DND-41 (cell line): ENCODE measurements at regions not wholly inside any gene's neighbourhood (a gene's known extent, or its start where the extent isn't known, plus 50 kb on each side); places are given as distances from the start of the nearest gene placed in this dataset.

Experiments used
- ATAC-seq: fragments of 200-7000 bp; cut with Tn5 transposase; 3 replicates; pipeline ENCODE4 v1.9.1; 2021; ENCODE audit warnings: low read depth; ENCODE audit not compliant: insufficient read depth
- DNase-seq: peaks from one replicate; pipeline ENCODE4 v3.0.0-alpha.2; 2020
- H2AFZ ChIP-seq: 2 replicates; pipeline ENCODE4 v1.6.0; 2012; ENCODE audit warnings: low read depth, low read length
- H3K27ac ChIP-seq: 2 replicates; pipeline ENCODE4 v1.5.1; 2012; ENCODE audit warnings: low read length, inconsistent platforms
- H3K27me3 ChIP-seq: fragments of 200-600 bp; sonication (generic); 2 replicates; pipeline ENCODE4 v1.6.0; 2012; ENCODE audit warnings: low read length, mild to moderate bottlenecking, inconsistent platforms; ENCODE audit not compliant: insufficient read depth, poor library complexity
- H3K36me3 ChIP-seq: 2 replicates; pipeline ENCODE4 v1.5.1; 2012; ENCODE audit warnings: low read length, inconsistent platforms; ENCODE audit not compliant: insufficient read depth
- H3K4me1 ChIP-seq: 2 replicates; pipeline ENCODE4 v1.5.1; 2012; ENCODE audit warnings: mild to moderate bottlenecking, low read length; ENCODE audit not compliant: insufficient read depth
- H3K4me2 ChIP-seq: 2 replicates; pipeline ENCODE4 v1.6.0; 2012; ENCODE audit warnings: mild to moderate bottlenecking, moderate library complexity, low read length, inconsistent platforms; ENCODE audit not compliant: insufficient read depth
- H3K4me3 ChIP-seq, 2 experiments: fragments of 200-600 bp in 1 of 2; shearing (Covaris generic) in 1 of 2; 2 replicates each; pipeline ENCODE4 v1.5.1; 2012 to 2016; ENCODE audit warnings: inconsistent platforms in 2 of 2, low read length in 2 of 2, mild to moderate bottlenecking in 2 of 2, low read depth in 1 of 2, moderate library complexity in 1 of 2
- H3K79me2 ChIP-seq: 2 replicates; pipeline ENCODE4 v1.6.0; 2012; ENCODE audit warnings: low read length, inconsistent platforms; ENCODE audit not compliant: insufficient read depth
- H3K9ac ChIP-seq: 2 replicates; pipeline ENCODE4 v1.6.0; 2012; ENCODE audit warnings: low read depth, mild to moderate bottlenecking, inconsistent platforms, low read length, moderate library complexity
- H3K9me3 ChIP-seq: 2 replicates; pipeline ENCODE4 v1.5.1; 2012; ENCODE audit warnings: low read length, moderate library complexity, mild to moderate bottlenecking, inconsistent platforms; ENCODE audit not compliant: insufficient read depth, severe bottlenecking
- H4K20me1 ChIP-seq: 2 replicates; pipeline ENCODE4 v1.6.0; 2012; ENCODE audit warnings: low read length; ENCODE audit not compliant: insufficient read depth
- EZH2 ChIP-seq: IDR thresholded peaks from 3 replicates; pipeline ENCODE4 v1.6.1; 2012; ENCODE audit warnings: borderline replicate concordance, low read depth, mild to moderate bottlenecking, moderate library complexity, low read length, inconsistent platforms; ENCODE audit not compliant: severe bottlenecking
- TF ChIP-seq, protein P1 (sequence below): IDR thresholded peaks from 2 replicates; pipeline ENCODE4 v1.5.1; 2012; ENCODE audit warnings: borderline replicate concordance, low read length, moderate library complexity, mild to moderate bottlenecking; ENCODE audit not compliant: poor library complexity, severe bottlenecking; ENCODE audit errors: extremely low read depth

DNA sequence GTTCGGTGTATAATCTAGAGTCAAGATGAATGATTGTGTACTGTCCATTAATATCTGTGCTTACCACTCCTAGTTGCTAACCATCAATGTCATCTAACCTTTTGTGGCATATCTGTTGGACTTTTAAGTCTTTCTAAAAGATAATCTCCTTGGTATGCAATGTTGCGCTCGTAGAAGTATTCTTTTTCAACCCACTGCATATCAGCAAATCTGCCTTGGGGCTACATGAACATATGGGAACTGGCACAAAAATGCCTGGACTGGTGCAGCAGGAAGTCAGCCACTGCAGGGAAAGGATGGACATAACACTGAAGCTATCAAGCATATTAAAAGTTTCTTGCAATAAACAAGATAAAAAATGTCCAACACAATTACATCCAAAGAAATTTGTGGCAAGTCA, 124.3 kb upstream of the SLC38A4 start:
- Histone ChIP-seq H3K4me3 (no peak overlapping the region), H3K36me3 (no peaks in the 10 kb centered on the region), H3K27ac (no peak overlapping the region), H3K4me2 (no peak overlapping the region), H3K9ac (no peak overlapping the region), H3K9me3 (no peaks in the 10 kb centered on the region), H2AFZ (no peak overlapping the region), H3K79me2 (no peaks in the 10 kb centered on the region), H4K20me1 (no peaks in the 10 kb centered on the region), H3K4me1 (no peaks in the 10 kb centered on the region), H3K27me3 (no peaks in the 10 kb centered on the region)
- TF ChIP-seq EZH2 = no peak
- TF ChIP-seq, protein P1, sequence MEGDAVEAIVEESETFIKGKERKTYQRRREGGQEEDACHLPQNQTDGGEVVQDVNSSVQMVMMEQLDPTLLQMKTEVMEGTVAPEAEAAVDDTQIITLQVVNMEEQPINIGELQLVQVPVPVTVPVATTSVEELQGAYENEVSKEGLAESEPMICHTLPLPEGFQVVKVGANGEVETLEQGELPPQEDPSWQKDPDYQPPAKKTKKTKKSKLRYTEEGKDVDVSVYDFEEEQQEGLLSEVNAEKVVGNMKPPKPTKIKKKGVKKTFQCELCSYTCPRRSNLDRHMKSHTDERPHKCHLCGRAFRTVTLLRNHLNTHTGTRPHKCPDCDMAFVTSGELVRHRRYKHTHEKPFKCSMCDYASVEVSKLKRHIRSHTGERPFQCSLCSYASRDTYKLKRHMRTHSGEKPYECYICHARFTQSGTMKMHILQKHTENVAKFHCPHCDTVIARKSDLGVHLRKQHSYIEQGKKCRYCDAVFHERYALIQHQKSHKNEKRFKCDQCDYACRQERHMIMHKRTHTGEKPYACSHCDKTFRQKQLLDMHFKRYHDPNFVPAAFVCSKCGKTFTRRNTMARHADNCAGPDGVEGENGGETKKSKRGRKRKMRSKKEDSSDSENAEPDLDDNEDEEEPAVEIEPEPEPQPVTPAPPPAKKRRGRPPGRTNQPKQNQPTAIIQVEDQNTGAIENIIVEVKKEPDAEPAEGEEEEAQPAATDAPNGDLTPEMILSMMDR = no peak
- DNase-seq (no peak), ATAC-seq (no peak)

DNA sequence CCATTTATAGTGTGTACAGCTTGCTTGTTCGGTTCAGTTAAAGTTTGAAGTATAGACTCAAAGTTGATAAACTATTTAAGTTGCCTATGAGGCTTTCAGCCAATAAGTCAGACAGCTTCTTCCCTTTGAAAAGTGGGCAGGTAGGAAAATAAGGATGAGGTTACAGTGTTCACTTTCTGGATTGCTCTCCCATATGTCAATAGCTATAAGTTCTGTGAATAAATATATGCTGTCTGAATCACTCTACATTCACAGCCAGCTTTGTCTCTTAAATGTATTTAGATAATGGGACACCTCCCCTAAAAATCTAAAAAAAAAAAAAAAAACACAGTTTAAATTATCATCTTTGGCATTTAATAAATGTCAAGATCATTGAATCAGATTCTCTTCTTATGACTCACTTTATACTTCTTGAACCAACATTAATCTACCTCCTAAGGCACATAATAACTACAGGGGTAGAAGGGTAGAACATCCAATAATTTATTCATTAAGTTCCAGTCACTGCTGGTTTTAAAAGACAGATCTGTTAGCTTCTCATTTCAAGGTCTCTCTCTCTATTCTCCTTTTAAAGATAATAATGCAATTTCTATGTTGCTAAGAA, 126.4 kb upstream of the PCED1B start:
- Histone ChIP-seq H3K4me3 (no peak overlapping the region), H3K27me3 (no peaks in the 10 kb centered on the region), H3K4me1 (no peaks in the 10 kb centered on the region), H3K4me2 (no peak overlapping the region), H3K27ac (no peak overlapping the region), H3K79me2 (no peaks in the 10 kb centered on the region), H3K9me3 (no peaks in the 10 kb centered on the region), H3K36me3 (no peaks in the 10 kb centered on the region), H3K9ac (no peak overlapping the region), H2AFZ (no peak overlapping the region), H4K20me1 (no peaks in the 10 kb centered on the region)
- TF ChIP-seq, protein P1 = no peak
- TF ChIP-seq EZH2 = no peak
- DNase-seq (no peak), ATAC-seq (no peak)

DNA sequence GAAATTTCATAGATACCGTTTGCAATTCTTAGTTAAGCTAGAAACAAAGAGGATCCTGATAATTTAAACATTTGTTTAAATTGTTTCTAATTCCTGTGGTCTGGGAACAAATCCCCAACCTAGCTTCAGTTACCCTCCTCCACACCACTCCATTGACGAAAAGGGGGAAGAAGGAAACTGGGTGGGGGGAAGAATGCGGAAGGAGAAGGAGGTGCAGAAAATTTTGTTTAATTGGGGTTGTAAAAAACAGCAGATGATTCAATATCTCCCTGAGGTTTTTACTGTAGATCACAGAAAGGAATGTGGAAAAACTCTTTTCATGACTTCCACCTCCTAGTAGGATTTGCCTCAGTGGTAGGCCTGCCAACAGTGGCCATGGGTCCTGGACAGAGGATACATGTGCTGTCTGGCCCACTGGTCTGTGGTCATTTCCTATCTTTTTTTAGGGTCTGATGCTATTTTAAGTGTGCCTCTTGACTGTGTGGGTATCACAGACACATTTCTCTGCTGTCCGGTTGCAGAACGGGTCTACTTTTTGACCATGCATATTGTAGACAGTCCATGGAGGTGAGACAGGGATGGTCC, 122.9 kb upstream of the PCED1B start:
- DNase-seq (no peak), ATAC-seq (no peak)
- Histone ChIP-seq H4K20me1 (no peaks in the 10 kb centered on the region), H2AFZ (no peak overlapping the region), H3K36me3 (no peaks in the 10 kb centered on the region), H3K27ac (no peak overlapping the region), H3K9me3 (no peaks in the 10 kb centered on the region), H3K4me2 (no peak overlapping the region), H3K27me3 (no peaks in the 10 kb centered on the region), H3K79me2 (no peaks in the 10 kb centered on the region), H3K9ac (no peak overlapping the region), H3K4me3 (no peak overlapping the region), H3K4me1 (no peaks in the 10 kb centered on the region)
- TF ChIP-seq, protein P1 = no peak
- TF ChIP-seq EZH2 = no peak

DNA sequence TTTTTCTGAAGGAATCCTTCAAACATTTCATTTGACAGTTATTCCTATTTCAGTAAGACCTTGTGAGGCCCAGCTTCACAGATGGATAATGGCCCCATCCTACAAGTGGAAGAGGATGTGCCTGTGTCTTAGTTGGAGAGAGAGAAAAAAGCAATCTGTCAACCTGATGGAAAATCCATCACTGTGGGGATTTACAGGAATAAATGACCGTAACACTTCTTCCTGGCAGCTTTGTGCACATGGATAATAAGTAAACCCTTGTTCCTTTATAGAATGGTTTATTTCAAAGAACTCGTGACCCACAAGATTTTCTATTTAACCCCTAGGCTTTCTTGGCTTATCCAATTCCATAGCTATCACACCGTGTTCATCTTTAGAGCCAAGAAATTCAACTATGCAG, 121.4 kb upstream of the PCED1B start:
- no peak overlapping the region for H3K4me2 ChIP-seq
- no peaks in the 10 kb centered on the region for H3K4me1 ChIP-seq
- no peaks in the 10 kb centered on the region for H3K36me3 ChIP-seq
- DNase-seq (no peak), ATAC-seq (no peak)
- no peak overlapping the region for H2AFZ ChIP-seq
- TF ChIP-seq, protein P1 = no peak
- TF ChIP-seq EZH2 = no peak
- no peaks in the 10 kb centered on the region for H3K79me2 ChIP-seq
- no peak overlapping the region for H3K4me3 ChIP-seq
- no peaks in the 10 kb centered on the region for H3K9me3 ChIP-seq
- no peaks in the 10 kb centered on the region for H3K27me3 ChIP-seq
- no peak overlapping the region for H3K27ac ChIP-seq
- H4K20me1 ChIP-seq = no peaks in the 10 kb centered on the region
- H3K9ac ChIP-seq = no peak overlapping the region
